Keratinocyte (primary cell): ENCODE measurements at regions not wholly inside any gene's neighbourhood (a gene's known extent, or its start where the extent isn't known, plus 50 kb on each side); places are given as distances from the start of the nearest gene placed in this dataset.

Experiments used
- DNase-seq: peaks from one replicate; pipeline ENCODE4 v3.0.0-alpha.2; 2011; ENCODE audit warnings: low read depth, missing footprints, low spot score
- FAIRE-seq: peaks from 2 replicates; lab custom pipeline; 2011; peaks lifted over from hg19 to GRCh38; lab: Jason Lieb, UNC
- H2AFZ ChIP-seq: 2 replicates; pipeline ENCODE4 v1.6.0; 2012; ENCODE audit warnings: low read length, control low read depth, inconsistent platforms; ENCODE audit not compliant: control insufficient read depth
- H3K27ac ChIP-seq: 2 replicates; pipeline ENCODE4 v1.5.1; 2011; ENCODE audit warnings: low read length; ENCODE audit not compliant: control insufficient read depth, insufficient read depth
- H3K27me3 ChIP-seq: 3 replicates; pipeline ENCODE4 v1.6.0; 2011; ENCODE audit warnings: low read length; ENCODE audit not compliant: control insufficient read depth, insufficient read depth; ENCODE audit errors: extremely low read depth
- H3K36me3 ChIP-seq, 2 experiments: 2 replicates in 1 of 2; 3 replicates in 1 of 2; pipeline ENCODE4 v1.5.1; 2011; ENCODE audit warnings: low read length in 2 of 2, mild to moderate bottlenecking in 1 of 2; ENCODE audit not compliant: control insufficient read depth in 2 of 2, insufficient read depth in 2 of 2; ENCODE audit errors: extremely low read depth in 1 of 2
- H3K4me1 ChIP-seq: 3 replicates; pipeline ENCODE4 v1.5.1; 2011; ENCODE audit warnings: low read length; ENCODE audit not compliant: control insufficient read depth, insufficient read depth; ENCODE audit errors: extremely low read depth
- H3K4me2 ChIP-seq: 3 replicates; pipeline ENCODE4 v1.6.0; 2011; ENCODE audit warnings: low read depth, low read length; ENCODE audit not compliant: control insufficient read depth, insufficient read depth; ENCODE audit errors: extremely low read depth
- H3K4me3 ChIP-seq, 3 experiments: fragments of 200-600 bp in 1 of 3; sonication (generic) in 1 of 3; 2 replicates in 2 of 3; 3 replicates in 1 of 3; pipeline ENCODE4 v1.5.1; 2011 to 2016; ENCODE audit warnings: low read length in 3 of 3, mild to moderate bottlenecking in 3 of 3, control low read depth in 2 of 3, inconsistent platforms in 1 of 3, low read depth in 1 of 3, mixed read lengths in 1 of 3, mixed run types in 1 of 3, moderate library complexity in 1 of 3; ENCODE audit not compliant: control insufficient read depth in 2 of 3, insufficient read depth in 2 of 3; ENCODE audit errors: extremely low read depth in 1 of 3
- H3K79me2 ChIP-seq: 2 replicates; pipeline ENCODE4 v1.6.0; 2012; ENCODE audit warnings: low read length; ENCODE audit not compliant: control insufficient read depth, insufficient read depth
- H3K9ac ChIP-seq: 3 replicates; pipeline ENCODE4 v1.6.0; 2011; ENCODE audit warnings: low read length; ENCODE audit not compliant: control insufficient read depth, insufficient read depth; ENCODE audit errors: extremely low read depth
- H3K9me1 ChIP-seq: 3 replicates; pipeline ENCODE4 v1.6.0; 2011; ENCODE audit warnings: low read length; ENCODE audit not compliant: control insufficient read depth, insufficient read depth; ENCODE audit errors: extremely low read depth
- H3K9me3 ChIP-seq: 2 replicates; pipeline ENCODE4 v1.5.1; 2012; ENCODE audit warnings: low read depth, low read length; ENCODE audit not compliant: control insufficient read depth
- H4K20me1 ChIP-seq: 3 replicates; pipeline ENCODE4 v1.6.0; 2011; ENCODE audit warnings: low read length; ENCODE audit not compliant: control insufficient read depth, insufficient read depth; ENCODE audit errors: extremely low read depth
- CTCF ChIP-seq, 3 experiments: IDR thresholded peaks in 1 of 3; conservative IDR thresholded peaks in 1 of 3; optimal IDR thresholded peaks in 1 of 3; 2 replicates in 2 of 3; 3 replicates in 1 of 3; pipeline versions ENCODE3 to v1.5.1; 2011; ENCODE audit warnings: low read length in 3 of 3, mild to moderate bottlenecking in 3 of 3, moderate library complexity in 2 of 3, control low read depth in 1 of 3, inconsistent platforms in 1 of 3; ENCODE audit not compliant: insufficient read depth in 2 of 3; ENCODE audit errors: extremely low read depth in 1 of 3
- EZH2 ChIP-seq: IDR thresholded peaks from one replicate; pipeline ENCODE4 v1.6.1; 2012; ENCODE audit warnings: inconsistent platforms, mild to moderate bottlenecking, low read length, moderate library complexity
- dilution Hi-C: fragments of 300-500 bp; cut with MboI; formaldehyde crosslinking; loops from one replicate; pipeline ENCODE4 v1.7.0; 2020; ENCODE audit warnings: low sequenced_read_pairs; ENCODE audit not compliant: extremely low pct_ligation_motif_present

GRCh38 chr20:47993817-47994216 lies 208.5 kb upstream of the SULF2 start:
- H3K9me1 ChIP-seq, result no peaks in the 10 kb centered on the region
- TF ChIP-seq EZH2 (no peak), CTCF (optimal IDR thresholded peaks at IDR 0.05 in 1 of 3, IDR thresholded peaks at IDR 0.05 in 1 of 3, conservative IDR thresholded peaks at IDR 0.05 in 1 of 3; ENCODE audit: extremely low read depth in 1 of 3, insufficient read depth in 2 of 3, low read length in 3 of 3) (no peak)
- H3K4me2 ChIP-seq, result no peak overlapping the region
- no peaks in the 10 kb centered on the region for H4K20me1 ChIP-seq
- no peak overlapping the region for H3K4me3 ChIP-seq
- H3K9me3 ChIP-seq, result peaks cover 14% of the 10 kb centered on the region
- H3K27ac ChIP-seq, result no peak overlapping the region
- dilution Hi-C loops, result no loop called here
- H3K36me3 ChIP-seq, result no peaks in the 10 kb centered on the region
- DNase-seq (no peak), FAIRE-seq (no peak)
- peaks cover 2% of the 10 kb centered on the region for H3K27me3 ChIP-seq
- peaks cover 10% of the 10 kb centered on the region for H3K4me1 ChIP-seq
- H2AFZ ChIP-seq, result no peak overlapping the region
- H3K79me2 ChIP-seq, result no peaks in the 10 kb centered on the region
- H3K9ac ChIP-seq, result no peak overlapping the region

- Histone ChIP-seq H3K9me1 (no peaks in the 10 kb centered on the region), H3K79me2 (no peaks in the 10 kb centered on the region), H3K4me2 (no peak overlapping the region), H3K27me3 (peaks cover 2% of the 10 kb centered on the region), H3K4me3 (no peak overlapping the region), H2AFZ (no peak overlapping the region), H3K36me3 (no peaks in the 10 kb centered on the region), H4K20me1 (no peaks in the 10 kb centered on the region), H3K4me1 (peaks cover 10% of the 10 kb centered on the region), H3K9ac (no peak overlapping the region), H3K27ac (no peak overlapping the region), H3K9me3 (peaks cover 14% of the 10 kb centered on the region)
- dilution Hi-C loops, result no loop called here
- FAIRE-seq, result no peak
- TF ChIP-seq EZH2, result no peak
- TF ChIP-seq CTCF (optimal IDR thresholded peaks at IDR 0.05 in 1 of 3, IDR thresholded peaks at IDR 0.05 in 1 of 3, conservative IDR thresholded peaks at IDR 0.05 in 1 of 3; ENCODE audit: extremely low read depth in 1 of 3, insufficient read depth in 2 of 3, low read length in 3 of 3), result no peak
- no peak for DNase-seq
Observed at GRCh38 chr20:47993035-47993755, 207.9 kb upstream of the SULF2 start.
